A673 (cell line): ENCODE measurements at regions not wholly inside any gene's neighbourhood (a gene's known extent, or its start where the extent isn't known, plus 50 kb on each side); places are given as distances from the start of the nearest gene placed in this dataset.

ENCODE experiments used
- EZH2 ChIP-seq: fragments of 200-600 bp; sonication (generic); IDR thresholded peaks from 2 replicates; pipeline ENCODE4 v1.6.1; 2017; ENCODE audit warnings: borderline replicate concordance, low read depth, mild to moderate bottlenecking, mixed read lengths, antibody characterized with exemption, low read length; ENCODE audit not compliant: poor library complexity, severe bottlenecking
- TF ChIP-seq, protein P1 (sequence below): fragments of 300-800, 200-600 bp; sonication (generic); conservative IDR thresholded peaks from 2 replicates; pipeline ENCODE4 v1.5.1; 2017; ENCODE audit warnings: low read depth, mild to moderate bottlenecking, antibody characterized with exemption, low read length, moderate library complexity, mixed read lengths

DNA sequence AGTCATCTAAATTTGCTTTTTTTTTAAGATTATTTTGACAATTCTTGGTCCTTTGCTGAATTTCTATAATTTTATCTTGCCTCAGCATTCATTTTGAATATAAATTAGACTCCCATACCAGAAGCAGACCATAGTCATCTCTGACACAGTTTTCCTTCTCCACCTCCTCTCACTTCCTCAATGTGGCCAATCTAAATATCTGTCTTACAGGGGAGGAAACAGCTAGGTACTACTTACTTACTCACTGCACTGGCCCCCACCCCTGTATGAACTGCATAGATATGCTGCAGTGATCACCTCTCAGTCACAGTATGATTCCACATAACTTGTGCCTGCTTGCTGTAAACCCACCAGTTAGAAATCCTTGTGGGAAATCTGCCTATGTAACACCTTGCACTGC lies 665.6 kb downstream of the FGF9 start:
- TF ChIP-seq, protein P1, sequence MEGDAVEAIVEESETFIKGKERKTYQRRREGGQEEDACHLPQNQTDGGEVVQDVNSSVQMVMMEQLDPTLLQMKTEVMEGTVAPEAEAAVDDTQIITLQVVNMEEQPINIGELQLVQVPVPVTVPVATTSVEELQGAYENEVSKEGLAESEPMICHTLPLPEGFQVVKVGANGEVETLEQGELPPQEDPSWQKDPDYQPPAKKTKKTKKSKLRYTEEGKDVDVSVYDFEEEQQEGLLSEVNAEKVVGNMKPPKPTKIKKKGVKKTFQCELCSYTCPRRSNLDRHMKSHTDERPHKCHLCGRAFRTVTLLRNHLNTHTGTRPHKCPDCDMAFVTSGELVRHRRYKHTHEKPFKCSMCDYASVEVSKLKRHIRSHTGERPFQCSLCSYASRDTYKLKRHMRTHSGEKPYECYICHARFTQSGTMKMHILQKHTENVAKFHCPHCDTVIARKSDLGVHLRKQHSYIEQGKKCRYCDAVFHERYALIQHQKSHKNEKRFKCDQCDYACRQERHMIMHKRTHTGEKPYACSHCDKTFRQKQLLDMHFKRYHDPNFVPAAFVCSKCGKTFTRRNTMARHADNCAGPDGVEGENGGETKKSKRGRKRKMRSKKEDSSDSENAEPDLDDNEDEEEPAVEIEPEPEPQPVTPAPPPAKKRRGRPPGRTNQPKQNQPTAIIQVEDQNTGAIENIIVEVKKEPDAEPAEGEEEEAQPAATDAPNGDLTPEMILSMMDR: no peak
- no peak for TF ChIP-seq EZH2
